ENCODE measurements at regions not wholly inside any gene's neighbourhood (a gene's known extent, or its start where the extent isn't known, plus 50 kb on each side); places are given as distances from the start of the nearest gene placed in this dataset.

DNA sequence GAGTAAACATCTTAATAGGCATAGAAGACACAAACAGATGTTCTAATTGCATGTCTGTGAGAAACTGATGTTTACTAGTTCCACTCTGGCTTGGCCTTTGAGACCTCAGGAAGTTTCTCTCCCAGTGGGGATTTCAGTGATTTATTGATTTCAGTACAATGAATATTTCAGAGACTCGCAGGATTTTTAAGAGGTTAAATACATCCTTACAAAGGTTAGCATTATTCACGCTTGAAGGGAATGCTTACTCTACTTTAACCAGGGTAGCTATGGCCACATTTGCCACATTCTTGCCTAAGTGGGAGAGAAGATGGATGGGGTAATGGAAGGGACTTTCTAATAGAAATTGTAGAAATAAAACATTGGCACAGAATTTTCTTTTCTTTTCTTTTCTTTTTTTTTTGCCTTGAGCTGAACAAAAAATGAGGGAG, 480.1 kb downstream of the SPRY1 start:
- H3K9me3 Mint-ChIP-seq: peaks cover 14% of the 10 kb centered on the region
- no peak overlapping the region for H3K4me3 Mint-ChIP-seq
- peaks cover 48% of the 10 kb centered on the region for H3K4me1 Mint-ChIP-seq
- H3K27ac Mint-ChIP-seq (ENCODE audit: unreplicated experiment): peak overlapping the region; percentile 7
- H3K36me3 Mint-ChIP-seq (ENCODE audit: low read depth): peaks cover 10% of the 10 kb centered on the region
- H3K27me3 Mint-ChIP-seq (ENCODE audit: low read depth): no peaks in the 10 kb centered on the region
- TF ChIP-seq, protein P1, sequence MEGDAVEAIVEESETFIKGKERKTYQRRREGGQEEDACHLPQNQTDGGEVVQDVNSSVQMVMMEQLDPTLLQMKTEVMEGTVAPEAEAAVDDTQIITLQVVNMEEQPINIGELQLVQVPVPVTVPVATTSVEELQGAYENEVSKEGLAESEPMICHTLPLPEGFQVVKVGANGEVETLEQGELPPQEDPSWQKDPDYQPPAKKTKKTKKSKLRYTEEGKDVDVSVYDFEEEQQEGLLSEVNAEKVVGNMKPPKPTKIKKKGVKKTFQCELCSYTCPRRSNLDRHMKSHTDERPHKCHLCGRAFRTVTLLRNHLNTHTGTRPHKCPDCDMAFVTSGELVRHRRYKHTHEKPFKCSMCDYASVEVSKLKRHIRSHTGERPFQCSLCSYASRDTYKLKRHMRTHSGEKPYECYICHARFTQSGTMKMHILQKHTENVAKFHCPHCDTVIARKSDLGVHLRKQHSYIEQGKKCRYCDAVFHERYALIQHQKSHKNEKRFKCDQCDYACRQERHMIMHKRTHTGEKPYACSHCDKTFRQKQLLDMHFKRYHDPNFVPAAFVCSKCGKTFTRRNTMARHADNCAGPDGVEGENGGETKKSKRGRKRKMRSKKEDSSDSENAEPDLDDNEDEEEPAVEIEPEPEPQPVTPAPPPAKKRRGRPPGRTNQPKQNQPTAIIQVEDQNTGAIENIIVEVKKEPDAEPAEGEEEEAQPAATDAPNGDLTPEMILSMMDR (conservative IDR thresholded peaks at IDR 0.05): no peak
- no peak for DNase-seq (ENCODE audit: low read depth, low spot score)

DNA sequence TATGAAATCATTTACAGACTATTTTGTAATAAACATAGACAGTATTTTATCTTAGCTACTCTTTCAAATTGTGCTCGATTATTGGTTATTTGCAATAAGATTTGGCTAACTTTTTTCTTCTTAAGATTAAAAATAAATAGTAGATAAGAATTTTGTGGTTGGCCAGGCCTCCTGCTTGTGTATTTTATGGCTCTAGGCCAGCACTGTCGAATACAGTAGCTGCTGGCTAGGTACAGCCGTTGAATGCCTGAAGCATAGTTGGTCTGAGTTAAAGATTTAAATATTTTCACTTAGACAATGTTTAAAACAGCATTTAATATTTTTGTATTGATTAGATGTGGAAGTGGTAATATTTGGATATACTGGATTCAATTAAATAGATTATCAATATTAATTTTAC, 481.0 kb downstream of the SPRY1 start:
- Mint-ChIP-seq H3K27me3 (ENCODE audit: low read depth) (no peaks in the 10 kb centered on the region), H3K4me1 (peaks cover 40% of the 10 kb centered on the region), H3K4me3 (no peak overlapping the region), H3K27ac (ENCODE audit: unreplicated experiment) (no peak overlapping the region), H3K9me3 (peaks cover 19% of the 10 kb centered on the region), H3K36me3 (ENCODE audit: low read depth) (peaks cover 15% of the 10 kb centered on the region)
- no peak for DNase-seq (ENCODE audit: low read depth, low spot score)
- TF ChIP-seq, protein P1 (conservative IDR thresholded peaks at IDR 0.05): no peak

GRCh38 chr4:123878976-123879375, 482.4 kb downstream of the SPRY1 start:
- Mint-ChIP-seq H3K36me3 (ENCODE audit: low read depth) (peaks cover 20% of the 10 kb centered on the region), H3K9me3 (peaks cover 26% of the 10 kb centered on the region), H3K27ac (ENCODE audit: unreplicated experiment) (peak overlapping the region; percentile 50), H3K27me3 (ENCODE audit: low read depth) (no peaks in the 10 kb centered on the region), H3K4me1 (peaks cover 25% of the 10 kb centered on the region), H3K4me3 (no peak overlapping the region)
- DNase-seq (ENCODE audit: low read depth, low spot score): no peak
- TF ChIP-seq, protein P1 (conservative IDR thresholded peaks at IDR 0.05): no peak

- Mint-ChIP-seq H3K4me1 (peaks cover 18% of the 10 kb centered on the region), H3K9me3 (peaks cover 29% of the 10 kb centered on the region), H3K36me3 (ENCODE audit: low read depth) (peaks cover 23% of the 10 kb centered on the region), H3K27ac (ENCODE audit: unreplicated experiment) (no peak overlapping the region), H3K4me3 (no peak overlapping the region), H3K27me3 (ENCODE audit: low read depth) (no peaks in the 10 kb centered on the region)
- TF ChIP-seq, protein P1 (conservative IDR thresholded peaks at IDR 0.05): no peak
- no peak for DNase-seq (ENCODE audit: low read depth, low spot score)
These were observed 484.0 kb downstream of the SPRY1 start for GRCh38 chr4:123880631-123881030.

GRCh38 chr4:123884922-123885321, 488.3 kb downstream of the SPRY1 start:
- TF ChIP-seq, protein P1 (conservative IDR thresholded peaks at IDR 0.05): no peak
- Mint-ChIP-seq H3K27me3 (ENCODE audit: low read depth) (no peaks in the 10 kb centered on the region), H3K27ac (ENCODE audit: unreplicated experiment) (no peak overlapping the region), H3K4me3 (no peak overlapping the region), H3K36me3 (ENCODE audit: low read depth) (peaks cover 12% of the 10 kb centered on the region), H3K9me3 (peaks cover 17% of the 10 kb centered on the region), H3K4me1 (peaks cover 6% of the 10 kb centered on the region)
- DNase-seq (ENCODE audit: low read depth, low spot score): no peak

DNA sequence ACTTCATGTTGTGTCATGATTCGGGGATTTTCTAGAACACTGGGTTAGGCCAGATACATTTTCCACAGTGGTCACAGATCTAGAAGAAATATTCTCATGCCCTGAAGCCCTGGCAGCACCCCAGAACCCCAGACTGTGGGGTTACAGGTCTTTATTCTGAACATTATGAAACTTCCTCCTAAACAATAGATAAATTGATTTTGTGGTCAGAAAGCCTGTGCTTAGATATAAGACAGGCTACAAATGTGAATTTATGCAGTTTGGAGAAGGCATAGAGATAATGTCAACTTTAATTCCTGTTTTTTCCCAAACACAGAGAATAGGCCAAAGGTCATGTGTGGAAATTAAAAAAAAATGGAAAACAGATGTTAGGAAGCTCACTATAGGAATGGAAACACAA, 492.9 kb downstream of the SPRY1 start:
- Mint-ChIP-seq H3K9me3 (peaks cover 5% of the 10 kb centered on the region), H3K36me3 (ENCODE audit: low read depth) (peaks cover 3% of the 10 kb centered on the region), H3K4me3 (no peak overlapping the region), H3K27me3 (ENCODE audit: low read depth) (no peaks in the 10 kb centered on the region), H3K27ac (ENCODE audit: unreplicated experiment) (no peak overlapping the region), H3K4me1 (peaks cover 20% of the 10 kb centered on the region)
- TF ChIP-seq, protein P1 (conservative IDR thresholded peaks at IDR 0.05): no peak
- DNase-seq (ENCODE audit: low read depth, low spot score): no peak
